Mesodermal cell (in vitro differentiated cells): ENCODE measurements at regions not wholly inside any gene's neighbourhood (a gene's known extent, or its start where the extent isn't known, plus 50 kb on each side); places are given as distances from the start of the nearest gene placed in this dataset.

Experiments used
- H3K27ac ChIP-seq: 2 replicates; pipeline ENCODE4 v1.7.0; 2013; ENCODE audit warnings: mild to moderate bottlenecking, low read depth, low read length, moderate library complexity; ENCODE audit not compliant: severe bottlenecking
- H3K36me3 ChIP-seq: 2 replicates; pipeline ENCODE4 v1.7.1; 2013; ENCODE audit warnings: mild to moderate bottlenecking, low read length, moderate library complexity; ENCODE audit not compliant: control insufficient read depth, insufficient read depth
- H3K4me1 ChIP-seq: one replicate; pipeline ENCODE4 v1.7.1; 2013; ENCODE audit warnings: mild to moderate bottlenecking, low read length; ENCODE audit not compliant: insufficient read depth, control insufficient read depth, poor library complexity, severe bottlenecking
- H3K4me3 ChIP-seq: 2 replicates; pipeline ENCODE4 v1.7.0; 2013; ENCODE audit warnings: low read length, control low read depth, mild to moderate bottlenecking; ENCODE audit not compliant: insufficient read depth, poor library complexity, severe bottlenecking; ENCODE audit errors: extremely low read depth
- H3K9me3 ChIP-seq: 2 replicates; pipeline ENCODE4 v1.7.1; 2013; ENCODE audit warnings: mild to moderate bottlenecking, low read length, moderate library complexity; ENCODE audit not compliant: control insufficient read depth
- WGBS, 2 experiments: methylation state at CpG; one replicate each; pipeline ENCODE4 v1.1.5; 2013; ENCODE audit warnings: missing lambda C conversion rate in 2 of 2; ENCODE audit not compliant: insufficient coverage in 2 of 2; 5-methylcytosine and 5-hydroxymethylcytosine counted together

- no peaks in the 10 kb centered on the region for H3K4me1 ChIP-seq
- no peak overlapping the region for H3K27ac ChIP-seq
- H3K9me3 ChIP-seq: peaks cover 3% of the 10 kb centered on the region
- H3K36me3 ChIP-seq: no peaks in the 10 kb centered on the region
- WGBS, 2 experiments: 93 to 100% methylated on average over 1 to 2 of the region's 5 CpGs
- H3K4me3 ChIP-seq: no peak overlapping the region
Measured at GRCh38 chr15:85980946-85981345, 98.7 kb upstream of the AGBL1 start.

GRCh38 chr15:85984241-85984640 is 95.4 kb upstream of the AGBL1 start:
- no peaks in the 10 kb centered on the region for H3K4me1 ChIP-seq
- WGBS, 2 experiments: 100% methylated on average over 3 of the region's 4 CpGs; no CpG with 5 or more reads in 1 of the 2 experiments
- H3K36me3 ChIP-seq: no peaks in the 10 kb centered on the region
- H3K4me3 ChIP-seq: no peak overlapping the region
- H3K9me3 ChIP-seq: peaks cover 3% of the 10 kb centered on the region
- H3K27ac ChIP-seq: no peak overlapping the region

GRCh38 chr15:85986116-85986515 is 93.6 kb upstream of the AGBL1 start:
- Histone ChIP-seq H3K4me3 (no peak overlapping the region), H3K9me3 (peaks cover 3% of the 10 kb centered on the region), H3K4me1 (no peaks in the 10 kb centered on the region), H3K27ac (no peak overlapping the region), H3K36me3 (no peaks in the 10 kb centered on the region)
- WGBS, 2 experiments: 92 to 95% methylated on average over 4 of the region's 4 CpGs

- Histone ChIP-seq H3K9me3 (peaks cover 3% of the 10 kb centered on the region), H3K27ac (no peak overlapping the region), H3K4me1 (no peaks in the 10 kb centered on the region), H3K4me3 (no peak overlapping the region), H3K36me3 (no peaks in the 10 kb centered on the region)
- 75 to 100% methylated on average over 1 to 4 of the region's 4 CpGs for WGBS, 2 experiments
Measured at GRCh38 chr15:85986741-85987140, 92.9 kb upstream of the AGBL1 start.

- no peaks in the 10 kb centered on the region for H3K9me3 ChIP-seq
- no peaks in the 10 kb centered on the region for H3K36me3 ChIP-seq
- 73 to 78% methylated on average over 4 to 5 of the region's 5 CpGs for WGBS, 2 experiments
- no peaks in the 10 kb centered on the region for H3K4me1 ChIP-seq
- no peak overlapping the region for H3K4me3 ChIP-seq
- H3K27ac ChIP-seq: no peak overlapping the region
Measured at GRCh38 chr15:85988741-85989140, 90.9 kb upstream of the AGBL1 start.

- no peaks in the 10 kb centered on the region for H3K9me3 ChIP-seq
- H3K4me1 ChIP-seq: no peaks in the 10 kb centered on the region
- no peak overlapping the region for H3K27ac ChIP-seq
- no CpG with 5 or more reads among the region's 3 CpGs for WGBS, 2 experiments
- no peak overlapping the region for H3K4me3 ChIP-seq
- H3K36me3 ChIP-seq: no peaks in the 10 kb centered on the region
Measured at GRCh38 chr15:85992224-85992623, 87.4 kb upstream of the AGBL1 start.

GRCh38 chr15:85993116-85993515 is 86.6 kb upstream of the AGBL1 start:
- Histone ChIP-seq H3K4me1 (no peaks in the 10 kb centered on the region), H3K4me3 (no peak overlapping the region), H3K27ac (no peak overlapping the region), H3K36me3 (no peaks in the 10 kb centered on the region), H3K9me3 (no peaks in the 10 kb centered on the region)
- WGBS, 2 experiments: 100% methylated on average over 1 of the region's 2 CpGs

GRCh38 chr15:85997618-85998017 is 82.1 kb upstream of the AGBL1 start:
- H3K4me3 ChIP-seq: no peak overlapping the region
- H3K36me3 ChIP-seq: no peaks in the 10 kb centered on the region
- H3K9me3 ChIP-seq: no peaks in the 10 kb centered on the region
- WGBS, 2 experiments: 86 to 100% methylated on average over 2 of the region's 5 CpGs
- H3K27ac ChIP-seq: no peak overlapping the region
- H3K4me1 ChIP-seq: no peaks in the 10 kb centered on the region

GRCh38 chr15:85999658-86000057 is 80.0 kb upstream of the AGBL1 start:
- Histone ChIP-seq H3K36me3 (no peaks in the 10 kb centered on the region), H3K27ac (no peak overlapping the region), H3K4me3 (no peak overlapping the region), H3K4me1 (no peaks in the 10 kb centered on the region), H3K9me3 (no peaks in the 10 kb centered on the region)

- Histone ChIP-seq H3K9me3 (no peaks in the 10 kb centered on the region), H3K4me3 (no peak overlapping the region), H3K27ac (no peak overlapping the region), H3K4me1 (no peaks in the 10 kb centered on the region), H3K36me3 (no peaks in the 10 kb centered on the region)
- 80 to 100% methylated on average over 1 of the region's 4 CpGs for WGBS, 2 experiments
Measured at GRCh38 chr15:86001200-86001599, 78.5 kb upstream of the AGBL1 start.

- Histone ChIP-seq H3K4me3 (no peak overlapping the region), H3K9me3 (no peaks in the 10 kb centered on the region), H3K27ac (no peak overlapping the region), H3K36me3 (no peaks in the 10 kb centered on the region), H3K4me1 (no peaks in the 10 kb centered on the region)
Measured at GRCh38 chr15:86002444-86002843, 77.2 kb upstream of the AGBL1 start.

- 77 to 95% methylated on average over 3 of the region's 4 CpGs for WGBS, 2 experiments
- H3K4me3 ChIP-seq: no peak overlapping the region
- H3K9me3 ChIP-seq: no peaks in the 10 kb centered on the region
- H3K36me3 ChIP-seq: no peaks in the 10 kb centered on the region
- H3K4me1 ChIP-seq: no peaks in the 10 kb centered on the region
- H3K27ac ChIP-seq: no peak overlapping the region
Measured at GRCh38 chr15:86004061-86004460, 75.6 kb upstream of the AGBL1 start.
